ENCODE measurements at regions not wholly inside any gene's neighbourhood (a gene's known extent, or its start where the extent isn't known, plus 50 kb on each side); places are given as distances from the start of the nearest gene placed in this dataset.

DNA sequence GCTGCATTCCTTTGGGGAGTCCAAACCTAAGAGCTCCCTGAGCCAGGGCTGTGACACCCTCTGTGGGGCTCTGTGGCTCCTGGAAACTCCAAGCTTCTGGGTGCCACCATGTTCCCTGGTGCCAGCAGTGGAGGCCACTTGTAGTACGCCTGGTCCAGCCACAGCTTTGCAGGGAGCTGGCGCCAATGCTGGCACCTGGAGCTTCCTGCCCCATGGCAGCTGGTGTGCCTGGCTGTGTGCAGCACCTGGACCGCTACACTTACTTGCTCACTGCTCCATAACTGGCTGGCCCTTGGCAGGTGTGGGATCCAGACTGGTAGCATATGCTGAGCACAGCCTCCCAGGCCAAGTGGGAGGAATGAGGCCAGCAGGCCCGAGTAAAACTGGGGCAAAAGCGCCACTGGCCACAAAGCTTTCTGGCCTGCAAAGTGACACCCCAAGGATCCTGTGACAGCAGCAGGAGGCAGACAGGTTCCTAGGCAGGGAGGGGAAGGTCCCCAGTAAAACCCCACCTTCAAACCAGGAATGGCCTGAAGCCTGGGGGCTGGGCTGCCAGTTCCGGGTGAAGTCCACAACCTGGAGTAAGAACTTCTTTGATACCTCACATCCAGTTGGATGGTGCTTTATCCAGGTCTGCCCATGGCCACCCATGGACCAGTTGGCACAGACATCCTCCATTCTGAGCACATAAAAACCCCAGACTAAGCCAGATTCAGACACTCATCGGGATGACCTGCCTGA, 461.0 kb downstream of the TBC1D32 start:
- ChIA-PET CTCF (no interaction called here), POLR2A (ENCODE audit: low non-redundant PET) (no interaction called here)
- H3K27ac ChIP-seq = no peak overlapping the region
- no peak for DNase-seq (ENCODE audit: low spot score)
- TF ChIP-seq, protein P1, sequence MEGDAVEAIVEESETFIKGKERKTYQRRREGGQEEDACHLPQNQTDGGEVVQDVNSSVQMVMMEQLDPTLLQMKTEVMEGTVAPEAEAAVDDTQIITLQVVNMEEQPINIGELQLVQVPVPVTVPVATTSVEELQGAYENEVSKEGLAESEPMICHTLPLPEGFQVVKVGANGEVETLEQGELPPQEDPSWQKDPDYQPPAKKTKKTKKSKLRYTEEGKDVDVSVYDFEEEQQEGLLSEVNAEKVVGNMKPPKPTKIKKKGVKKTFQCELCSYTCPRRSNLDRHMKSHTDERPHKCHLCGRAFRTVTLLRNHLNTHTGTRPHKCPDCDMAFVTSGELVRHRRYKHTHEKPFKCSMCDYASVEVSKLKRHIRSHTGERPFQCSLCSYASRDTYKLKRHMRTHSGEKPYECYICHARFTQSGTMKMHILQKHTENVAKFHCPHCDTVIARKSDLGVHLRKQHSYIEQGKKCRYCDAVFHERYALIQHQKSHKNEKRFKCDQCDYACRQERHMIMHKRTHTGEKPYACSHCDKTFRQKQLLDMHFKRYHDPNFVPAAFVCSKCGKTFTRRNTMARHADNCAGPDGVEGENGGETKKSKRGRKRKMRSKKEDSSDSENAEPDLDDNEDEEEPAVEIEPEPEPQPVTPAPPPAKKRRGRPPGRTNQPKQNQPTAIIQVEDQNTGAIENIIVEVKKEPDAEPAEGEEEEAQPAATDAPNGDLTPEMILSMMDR (conservative IDR thresholded peaks at IDR 0.05; ENCODE audit: low read depth) = no peak

DNA sequence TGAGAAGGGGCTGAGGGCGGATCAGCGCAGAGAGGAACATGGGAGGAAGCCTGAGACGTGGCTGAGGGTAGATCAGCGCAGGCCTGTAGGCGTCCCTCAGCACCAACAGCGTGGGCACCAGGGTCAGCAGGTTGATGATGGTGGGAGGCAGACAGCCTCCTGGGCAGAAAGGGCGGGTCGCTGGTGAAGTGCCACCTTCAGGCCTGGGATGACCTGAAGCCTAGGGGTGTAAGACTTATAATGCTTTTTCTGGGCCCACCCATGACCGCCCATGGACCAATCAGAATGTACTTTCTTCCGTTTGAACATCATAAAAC, 462.1 kb downstream of the TBC1D32 start:
- DNase-seq (ENCODE audit: low spot score) = no peak
- TF ChIP-seq, protein P1 (conservative IDR thresholded peaks at IDR 0.05; ENCODE audit: low read depth) = no peak
- ChIA-PET POLR2A (ENCODE audit: low non-redundant PET) (no interaction called here), CTCF (no interaction called here)
- H3K27ac ChIP-seq = no peak overlapping the region

DNA sequence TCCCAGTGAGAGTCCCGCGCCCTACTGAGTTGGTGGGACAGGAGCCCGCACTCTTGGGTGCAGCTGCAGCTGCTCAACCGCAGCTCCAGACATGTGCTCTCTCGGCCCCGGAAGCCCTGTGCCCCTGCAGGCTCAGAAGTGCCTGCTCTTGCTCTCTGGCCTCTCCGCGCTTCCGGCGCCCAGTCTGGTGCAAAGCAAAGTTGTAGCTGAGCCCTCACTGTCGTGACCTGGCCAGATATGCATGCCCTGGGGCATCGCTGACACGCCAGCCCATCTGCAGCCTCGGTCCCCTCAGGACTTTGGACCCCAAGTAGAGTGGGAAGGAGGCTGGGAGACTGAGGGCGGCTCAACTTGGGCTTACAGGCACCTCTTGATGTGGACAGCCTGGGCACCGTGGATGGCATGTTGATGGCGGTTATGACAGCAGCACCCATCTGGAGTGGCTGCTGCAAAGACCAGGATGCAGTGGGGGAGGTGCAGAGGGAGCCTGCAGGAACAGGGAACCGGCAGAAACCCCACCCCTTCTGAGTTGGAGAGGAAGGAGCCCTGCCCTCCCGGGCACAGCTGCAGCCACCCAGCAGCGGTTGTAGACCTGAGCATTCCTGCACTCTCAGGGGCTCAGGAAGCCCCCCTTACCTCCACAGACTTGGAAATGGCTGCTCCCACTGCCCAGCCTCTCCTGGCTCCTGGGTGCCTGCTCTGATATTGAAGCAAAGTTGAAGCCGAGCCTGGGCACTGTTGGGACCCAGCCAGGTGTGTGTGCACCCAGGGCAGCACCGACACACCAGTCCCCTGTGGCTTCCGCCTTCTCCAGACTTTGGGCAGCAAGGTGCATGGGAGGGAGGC, 462.6 kb downstream of the TBC1D32 start:
- TF ChIP-seq, protein P1 (conservative IDR thresholded peaks at IDR 0.05; ENCODE audit: low read depth) = no peak
- POLR2A ChIA-PET (ENCODE audit: low non-redundant PET) = no interaction called here
- DNase-seq (ENCODE audit: low spot score) = no peak
- CTCF ChIA-PET = interaction anchor here (0.6 kb wide), 1 partner anchor 498 kb away, joined by 4 read pairs; no protein-coding TSS in a partner anchor
- H3K27ac ChIP-seq = no peak overlapping the region

DNA sequence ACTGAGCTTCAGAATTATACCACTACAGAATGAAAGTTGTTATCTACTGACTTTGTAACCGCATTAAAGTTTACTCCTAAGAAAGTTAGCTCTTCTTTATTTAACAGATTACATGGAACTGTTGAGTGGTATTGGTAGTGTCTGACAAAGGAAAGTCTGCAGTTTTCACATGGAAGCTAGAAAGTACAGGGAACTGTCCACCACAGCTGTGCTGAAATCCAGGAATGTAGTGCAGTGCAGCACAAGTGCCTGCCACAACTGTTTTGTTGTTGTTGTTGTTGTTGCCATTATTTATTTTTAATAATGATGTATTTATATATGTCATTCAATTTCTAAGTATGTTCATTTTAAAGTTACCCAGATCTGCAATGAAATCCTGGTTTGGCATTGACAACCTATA, 464.9 kb downstream of the TBC1D32 start:
- TF ChIP-seq, protein P1 (conservative IDR thresholded peaks at IDR 0.05; ENCODE audit: low read depth) = no peak
- DNase-seq (ENCODE audit: low spot score) = no peak
- H3K27ac ChIP-seq = no peak overlapping the region
- ChIA-PET POLR2A (ENCODE audit: low non-redundant PET) (no interaction called here), CTCF (no interaction called here)

DNA sequence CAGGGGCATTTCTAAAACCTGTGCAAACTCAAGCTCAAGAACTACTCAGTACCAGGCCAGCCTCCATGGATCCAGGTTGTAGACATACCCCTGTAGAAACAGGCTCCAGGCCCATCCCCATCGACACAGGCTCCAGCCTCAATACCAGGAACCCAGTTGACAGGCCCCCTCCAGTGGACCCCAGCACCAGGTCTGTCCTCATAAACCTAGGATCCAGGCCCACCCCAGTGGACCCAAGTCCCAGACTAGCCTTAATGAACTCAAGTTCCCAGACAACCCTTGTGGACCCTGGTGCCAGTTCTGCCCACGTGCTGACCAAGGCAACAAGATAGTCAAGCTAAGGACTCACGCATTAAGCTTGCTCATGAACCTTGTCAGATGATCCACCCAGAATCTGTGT, 476.9 kb downstream of the TBC1D32 start:
- POLR2A ChIA-PET (ENCODE audit: low non-redundant PET) = no interaction called here
- no peak for DNase-seq (ENCODE audit: low spot score)
- CTCF ChIA-PET = interaction anchor here (0.7 kb wide), 1 partner anchor 37 kb away, joined by 3 read pairs; no protein-coding TSS in a partner anchor
- no peak overlapping the region for H3K27ac ChIP-seq
- TF ChIP-seq, protein P1 (conservative IDR thresholded peaks at IDR 0.05; ENCODE audit: low read depth) = no peak

DNA sequence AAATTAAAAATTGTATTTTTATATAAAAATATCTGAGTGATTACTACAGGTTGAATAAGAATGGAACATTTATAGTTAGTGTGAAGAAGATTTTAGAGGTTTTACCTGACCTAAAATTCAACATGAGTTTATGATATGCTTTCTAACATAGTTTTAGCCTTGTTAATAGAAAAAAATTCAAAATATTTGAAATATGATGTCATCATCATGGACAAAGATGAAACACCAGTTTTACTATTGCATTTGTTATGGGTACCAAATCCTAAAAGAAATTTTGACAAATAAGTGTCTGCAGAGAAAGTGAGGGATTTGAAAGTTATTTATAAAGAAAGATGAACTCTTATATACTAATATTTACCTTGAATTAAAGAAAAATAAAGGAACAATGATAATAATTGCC, 479.7 kb downstream of the TBC1D32 start:
- CTCF ChIA-PET = no interaction called here

More for the DNA sequence above, 479.7 kb downstream of the TBC1D32 start:
- no peak for DNase-seq (ENCODE audit: low spot score)
- TF ChIP-seq, protein P1 (conservative IDR thresholded peaks at IDR 0.05; ENCODE audit: low read depth) = no peak
- H3K27ac ChIP-seq = no peak overlapping the region
- POLR2A ChIA-PET (ENCODE audit: low non-redundant PET) = no interaction called here
